Eye (tissue), 1 donor: ENCODE measurements at regions not wholly inside any gene's neighbourhood (a gene's known extent, or its start where the extent isn't known, plus 50 kb on each side); places are given as distances from the start of the nearest gene placed in this dataset.
A peak's percentile ranks its signal among the peaks of the same experiment; 100 is the strongest.

Experiments used
- DNase-seq: peaks from one replicate; pipeline ENCODE4 v3.0.0-alpha.2; 2015

GRCh38 chr1:101317590-101317989 is 80.8 kb downstream of the S1PR1 start:
- no peak for DNase-seq

- DNase-seq = peak; percentile 52
These were observed 86.7 kb downstream of the S1PR1 start for GRCh38 chr1:101323535-101323934.

DNA sequence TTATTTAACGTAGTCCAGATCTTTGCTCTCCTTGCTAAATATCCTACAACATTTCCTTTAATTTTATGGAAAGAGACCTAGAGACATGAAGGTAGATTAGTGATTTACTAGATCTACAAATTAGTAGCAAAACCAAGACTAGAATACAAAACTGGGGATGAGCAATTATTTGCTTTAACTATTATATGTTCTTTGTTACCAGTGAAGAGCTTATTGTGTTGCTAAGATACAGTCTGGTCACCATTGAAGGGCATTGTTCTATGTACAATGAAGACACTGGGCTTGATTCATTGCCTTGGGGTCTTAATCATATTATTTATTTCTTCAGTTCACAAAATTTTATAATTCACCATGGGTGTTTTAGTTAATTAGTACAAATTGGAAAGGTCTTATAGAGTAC is 88.3 kb downstream of the S1PR1 start:
- peak; percentile 32 for DNase-seq

- no peak for DNase-seq
These were observed 93.8 kb downstream of the S1PR1 start for GRCh38 chr1:101330427-101331130.

DNA sequence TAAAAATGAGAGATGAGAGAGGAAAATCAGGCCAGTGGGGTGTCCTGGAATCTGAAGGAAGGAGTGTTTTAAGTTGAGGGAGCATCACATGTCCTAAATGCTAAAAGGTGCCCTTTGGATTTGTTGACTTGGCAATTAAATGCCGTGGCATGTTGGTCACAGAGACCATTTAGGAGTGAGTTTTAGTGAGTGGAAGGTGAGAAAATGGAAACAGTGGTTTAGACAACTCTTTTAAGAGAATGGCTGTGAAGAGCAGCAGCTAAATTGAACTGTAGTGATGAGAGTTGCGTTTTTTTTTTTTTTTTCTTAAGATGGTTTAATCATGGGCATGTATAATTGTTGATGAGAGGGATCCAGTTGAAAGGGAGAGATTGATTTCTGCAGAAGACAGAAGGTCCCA is 95.0 kb downstream of the S1PR1 start:
- no peak for DNase-seq

- DNase-seq = no peak
These were observed 95.8 kb downstream of the S1PR1 start for GRCh38 chr1:101332633-101333032.

DNA sequence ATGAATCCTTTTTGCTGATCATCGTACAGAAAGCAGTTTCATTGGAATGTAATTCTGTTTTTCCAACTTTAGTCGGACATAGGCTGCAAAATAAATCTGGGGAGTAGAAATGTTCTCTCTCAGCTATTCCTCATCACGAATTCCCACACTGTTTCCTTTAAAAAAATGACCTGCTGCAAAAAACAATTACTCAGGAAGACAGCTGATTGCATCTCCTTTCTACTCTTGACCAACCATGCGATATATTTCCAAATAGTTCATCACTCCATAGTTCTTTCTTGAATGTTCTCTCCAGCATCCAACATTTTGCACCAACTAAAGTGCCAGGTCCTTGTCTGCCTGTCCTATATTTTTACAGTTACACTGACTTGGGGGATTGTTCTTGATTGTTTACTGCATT is 96.4 kb downstream of the S1PR1 start:
- no peak for DNase-seq

DNA sequence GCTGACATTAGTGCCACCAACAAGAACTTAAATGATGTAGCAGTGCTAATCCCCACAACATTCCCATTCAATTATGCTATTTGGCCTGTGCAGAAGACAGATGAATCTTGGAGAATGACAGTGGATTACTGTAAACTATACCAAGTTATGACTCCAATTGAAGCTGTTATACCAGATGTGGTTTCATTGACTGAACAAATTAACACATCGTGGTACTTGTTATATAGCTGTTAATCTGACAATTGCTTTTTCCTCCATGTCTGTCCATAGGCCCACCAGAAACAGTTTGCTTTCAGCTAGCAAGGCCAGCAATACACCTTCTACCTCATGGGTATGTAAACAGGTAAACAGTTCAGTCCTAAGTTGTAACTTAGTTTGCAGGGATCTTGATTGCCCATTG is 101.1 kb downstream of the S1PR1 start:
- no peak for DNase-seq

DNA sequence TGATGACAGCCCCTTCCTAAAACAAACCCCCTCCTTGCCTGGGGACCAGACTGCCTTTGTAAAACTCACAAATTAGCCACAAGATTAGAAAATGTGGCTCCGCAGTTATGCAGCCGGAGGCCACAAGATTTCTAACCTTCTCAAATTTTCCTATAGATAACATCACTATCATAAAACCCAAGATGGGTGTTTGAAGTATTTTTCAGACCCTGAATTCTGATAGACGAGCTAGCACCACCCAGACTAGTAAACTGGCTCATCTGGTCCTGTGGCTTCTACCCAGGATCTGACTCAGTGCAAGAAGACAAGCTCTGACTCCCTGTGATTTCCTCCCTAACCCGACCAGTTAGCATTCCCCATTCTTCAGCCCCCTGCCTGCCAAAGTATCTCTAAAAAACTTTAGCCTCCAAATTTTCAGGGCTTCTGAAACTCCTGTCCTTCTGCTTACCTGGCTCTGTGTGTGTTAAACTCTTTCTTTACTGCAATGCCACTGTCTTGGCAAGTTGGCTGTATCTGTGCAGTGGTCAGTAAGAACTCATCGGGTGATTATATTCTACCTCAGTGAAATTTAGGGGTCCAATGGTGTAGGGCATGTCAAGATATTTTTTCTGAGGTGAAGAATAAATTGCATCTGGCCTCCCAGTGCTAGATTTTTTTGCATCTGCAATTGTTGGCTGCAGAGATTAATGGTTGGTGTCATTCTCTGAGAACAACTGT is 102.1 kb downstream of the S1PR1 start:
- no peak for DNase-seq

- no peak for DNase-seq
These were observed 107.9 kb downstream of the S1PR1 start for GRCh38 chr1:101344745-101345144.

DNA sequence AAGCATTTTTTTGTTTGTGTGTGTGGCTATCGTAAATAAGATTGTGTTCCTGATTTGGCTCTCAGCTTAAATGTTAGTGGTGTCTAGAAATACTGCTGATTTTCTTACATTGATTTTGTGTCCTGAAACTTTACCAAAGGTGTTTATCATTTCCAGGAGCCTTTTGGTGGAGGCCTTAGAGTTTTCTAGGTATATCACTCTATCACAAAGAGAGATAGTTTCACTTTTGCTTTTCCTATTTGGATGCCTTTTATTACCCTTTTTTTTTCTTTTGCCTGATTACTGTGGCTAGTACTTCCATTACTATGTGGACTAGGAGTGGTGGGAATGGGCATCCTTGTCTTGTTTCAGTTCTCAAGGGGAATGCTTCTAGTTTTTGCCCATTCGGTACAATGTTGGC is 109.6 kb downstream of the S1PR1 start:
- no peak for DNase-seq

- no peak for DNase-seq
These were observed 119.2 kb downstream of the S1PR1 start for GRCh38 chr1:101356013-101356412.

DNA sequence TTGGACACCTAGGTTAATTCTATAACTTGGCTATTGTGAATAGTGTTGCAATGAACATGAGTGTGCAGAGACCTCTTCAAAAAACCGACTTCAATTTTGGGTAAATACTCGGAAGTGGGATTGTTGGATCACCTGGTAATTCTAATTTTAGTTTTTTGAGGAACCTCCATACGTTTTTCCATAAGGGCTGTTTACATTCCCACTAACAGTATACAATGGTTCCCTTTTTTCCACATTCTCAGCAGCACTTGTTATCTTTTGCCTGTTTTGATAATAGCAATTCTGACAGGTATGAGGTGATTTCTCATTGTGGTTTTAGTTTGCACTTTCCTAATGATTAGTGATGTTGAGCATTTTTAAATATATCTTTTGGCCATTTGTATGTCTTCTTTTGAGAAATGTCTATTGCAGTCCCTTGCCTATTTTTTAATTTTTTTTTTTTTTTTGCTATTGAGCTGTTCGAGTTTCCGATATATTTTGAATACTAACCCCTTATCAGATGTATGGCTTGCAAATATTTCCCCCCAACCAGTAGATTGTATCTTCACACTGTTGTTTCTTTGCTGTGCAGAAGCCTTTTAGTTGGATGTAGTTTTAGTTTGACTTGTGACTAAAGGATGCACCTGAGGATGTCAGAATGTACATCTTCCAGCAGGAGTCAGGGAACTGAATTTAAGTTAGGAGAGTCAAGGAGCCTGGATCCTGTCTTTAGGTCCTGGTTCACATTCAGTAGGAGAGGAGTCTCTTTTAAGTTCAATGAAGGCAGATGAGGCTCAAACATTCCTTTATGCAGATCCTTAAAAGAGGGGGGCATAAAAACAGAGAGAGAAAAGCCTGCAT is 120.0 kb downstream of the S1PR1 start:
- no peak for DNase-seq

DNA sequence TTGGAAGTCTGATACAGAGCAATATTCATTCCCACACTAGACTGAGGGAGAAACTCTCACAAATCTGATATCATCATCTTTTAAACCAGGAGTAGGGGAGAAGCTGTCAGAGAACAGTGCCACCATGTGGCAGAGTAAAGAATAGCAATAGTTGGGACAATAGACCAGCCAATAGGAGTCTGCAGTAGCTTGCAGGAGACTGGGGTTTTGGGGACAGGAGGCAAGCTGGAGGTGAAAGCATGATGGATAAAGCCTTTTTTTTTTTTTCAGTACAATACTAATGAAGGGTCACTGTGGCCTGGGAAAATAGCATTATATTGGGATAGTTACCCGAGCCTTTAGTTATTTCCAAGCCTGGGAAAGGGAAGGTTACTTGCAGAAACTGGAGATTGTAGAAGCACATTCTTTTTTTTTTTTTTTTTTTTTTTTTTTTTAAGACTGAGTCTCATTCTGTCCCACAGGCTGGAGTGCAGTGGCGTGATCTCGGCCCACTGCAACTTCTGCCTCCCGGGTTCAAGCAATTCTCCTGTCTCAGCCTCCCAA is 120.7 kb downstream of the S1PR1 start:
- peak; percentile 94 for DNase-seq

GRCh38 chr1:101360506-101360905 is 123.7 kb downstream of the S1PR1 start:
- DNase-seq = no peak

- no peak for DNase-seq
These were observed 127.1 kb downstream of the S1PR1 start for GRCh38 chr1:101363891-101364318.

DNA sequence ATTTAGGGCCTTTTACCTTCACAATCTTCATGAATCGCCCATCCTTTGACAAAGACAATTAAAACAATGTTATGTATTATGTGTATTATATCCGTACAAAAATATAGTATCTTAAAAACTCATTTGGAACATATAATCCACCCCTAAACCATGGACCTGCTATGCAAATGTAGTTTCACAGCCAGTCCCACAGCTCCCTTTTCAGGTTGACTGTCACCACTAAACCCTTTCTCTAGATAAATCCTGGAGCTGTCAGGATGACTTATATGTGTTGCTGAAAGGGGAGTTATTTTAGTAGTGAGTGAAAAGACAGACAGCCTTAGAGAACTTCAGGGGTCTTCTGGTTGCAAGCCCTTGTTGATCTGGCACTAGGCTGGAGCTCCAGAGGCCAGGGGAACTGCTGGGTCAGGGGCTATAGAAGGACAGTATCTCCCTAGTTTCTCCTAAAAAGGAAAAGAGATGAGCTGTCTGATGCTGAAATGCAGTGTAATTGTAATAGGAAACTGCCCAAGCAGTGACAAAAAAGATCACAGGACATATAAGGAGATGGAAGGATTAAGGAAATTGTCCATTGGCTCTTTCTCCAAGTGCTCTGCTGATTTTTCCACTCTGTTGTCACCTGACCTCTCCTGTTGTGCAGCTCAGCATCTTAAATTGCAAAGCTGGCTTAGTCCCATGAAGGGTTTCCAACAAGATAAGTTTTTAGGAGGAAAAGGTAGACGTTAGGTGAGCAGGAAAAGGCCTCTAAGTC is 127.7 kb downstream of the S1PR1 start:
- no peak for DNase-seq

GRCh38 chr1:101365186-101365585 is 128.4 kb downstream of the S1PR1 start:
- DNase-seq = no peak

GRCh38 chr1:101365878-101366277 is 129.1 kb downstream of the S1PR1 start:
- DNase-seq = no peak

- DNase-seq = no peak
These were observed 129.8 kb downstream of the S1PR1 start for GRCh38 chr1:101366513-101367215.

GRCh38 chr1:101367630-101368029 is 130.8 kb downstream of the S1PR1 start:
- DNase-seq = no peak

DNA sequence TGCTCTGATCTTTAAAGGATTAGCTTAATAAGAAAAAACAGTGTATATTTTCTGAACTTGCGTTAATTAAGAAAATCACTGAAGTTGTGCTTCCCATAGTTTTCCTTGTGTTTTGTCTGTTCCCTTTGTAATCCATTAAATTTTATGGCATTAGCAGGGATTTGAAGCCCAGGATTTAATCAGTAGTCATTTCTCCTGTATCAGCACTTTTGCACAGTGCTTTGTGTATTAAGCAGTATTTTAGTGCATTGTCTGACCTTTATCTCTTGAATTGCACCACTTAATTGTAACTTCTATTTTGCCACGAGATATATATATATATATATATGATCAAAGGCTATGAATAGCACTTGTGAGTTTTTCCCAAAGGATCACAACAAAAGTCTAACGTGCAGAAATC is 133.7 kb downstream of the S1PR1 start:
- no peak for DNase-seq
